ENCODE measurements at regions not wholly inside any gene's neighbourhood (a gene's known extent, or its start where the extent isn't known, plus 50 kb on each side); places are given as distances from the start of the nearest gene placed in this dataset.

GRCh38 chr3:10683106-10683505 lies 132.9 kb upstream of the SLC6A11 start:
- no TSS peak for BruUV-seq (replicated peaks)
- H3K79me2 ChIP-seq (ENCODE audit: insufficient read depth, low read length): no peaks in the 10 kb centered on the region
- DNase-seq (ENCODE audit: low read depth, low spot score) (no peak), ATAC-seq (no peak)
- ChIA-PET CTCF (no interaction called here), RAD21 (ENCODE audit: low non-redundant PET in 1 of 2, low total read pairs in 2 of 2, uncharacterized antibody in 2 of 2, unreplicated experiment in 2 of 2) (no interaction called here), POLR2A (no interaction called here)
- intact Hi-C loops (cut with micrococcal nuclease): no loop called here
- no peak overlapping the region for H3K9ac ChIP-seq (ENCODE audit: low read length)
- no peaks in the 10 kb centered on the region for H3K36me3 ChIP-seq (ENCODE audit: control insufficient read depth in 1 of 2, insufficient read depth in 2 of 2, low read length in 2 of 2)
- no peak overlapping the region for H3K27ac ChIP-seq (ENCODE audit: low read depth, low read length)
- no peaks in the 10 kb centered on the region for H3K9me3 ChIP-seq (ENCODE audit: control insufficient read depth in 1 of 2, insufficient read depth in 1 of 2, low read depth in 1 of 2, low read length in 2 of 2)
- H2AFZ ChIP-seq (ENCODE audit: low read depth, low read length, poor library complexity, severe bottlenecking): no peak overlapping the region
- no peaks in the 10 kb centered on the region for H3K27me3 ChIP-seq (ENCODE audit: insufficient read depth, low read length)
- H3K9me2 ChIP-seq (ENCODE audit: insufficient read depth): no peaks in the 10 kb centered on the region
- TF ChIP-seq CTCF (IDR thresholded peaks at IDR 0.05 in 2 of 3, conservative IDR thresholded peaks at IDR 0.05 in 1 of 3; ENCODE audit: borderline replicate concordance in 1 of 3, insufficient read depth in 1 of 3, low read depth in 2 of 3, low read length in 2 of 3) (no peak), MAX (IDR thresholded peaks at IDR 0.05) (no peak), SRF (IDR thresholded peaks at IDR 0.05; ENCODE audit: low read depth) (no peak), TCF7L2 (IDR thresholded peaks at IDR 0.05; ENCODE audit: borderline replicate concordance, extremely low read depth, insufficient read depth, insufficient read length) (no peak), FOSL1 (IDR thresholded peaks at IDR 0.05; ENCODE audit: low read depth) (no peak), SIN3A (IDR thresholded peaks at IDR 0.05; ENCODE audit: low read depth) (no peak)
- H3K4me1 ChIP-seq (ENCODE audit: control insufficient read depth in 1 of 2, insufficient read depth in 2 of 2, low read length in 2 of 2): peaks cover 5 to 8% of the 10 kb centered on the region in 2 experiments; a peak in 2 of 4 replicates
- H4K20me1 ChIP-seq (ENCODE audit: insufficient read depth): no peaks in the 10 kb centered on the region
- no peak overlapping the region for H3K4me3 ChIP-seq (replicated peaks in 1 of 2; ENCODE audit: low read depth in 1 of 2, low read length in 2 of 2)
- H3K4me2 ChIP-seq (ENCODE audit: low read length): peak overlapping the region; percentile 29; the same call in 1 of the 2 replicates

- H3K36me3 ChIP-seq (ENCODE audit: control insufficient read depth in 1 of 2, insufficient read depth in 2 of 2, low read length in 2 of 2): no peaks in the 10 kb centered on the region
- TF ChIP-seq RAD21 (IDR thresholded peaks at IDR 0.05; ENCODE audit: low read depth): peak; percentile 17; the same call in 1 of the 2 replicates
- TF ChIP-seq JUND (IDR thresholded peaks at IDR 0.05): no peak
- peak in 2 of 3 experiments; percentile 25 to 27; a peak in 3 of 6 replicates for TF ChIP-seq CTCF (IDR thresholded peaks at IDR 0.05 in 2 of 3, conservative IDR thresholded peaks at IDR 0.05 in 1 of 3; ENCODE audit: borderline replicate concordance in 1 of 3, insufficient read depth in 1 of 3, low read depth in 2 of 3, low read length in 2 of 3)
- intact Hi-C loops (cut with micrococcal nuclease): no loop called here
- no peaks in the 10 kb centered on the region for H3K79me2 ChIP-seq (ENCODE audit: insufficient read depth, low read length)
- peaks cover 20% of the 10 kb centered on the region; the same call in 1 of the 2 replicates for H3K27me3 ChIP-seq (ENCODE audit: insufficient read depth, low read length)
- no peak for DNase-seq (ENCODE audit: low read depth, low spot score)
- no peak overlapping the region for H3K9ac ChIP-seq (ENCODE audit: low read length)
- H3K4me3 ChIP-seq (replicated peaks in 1 of 2; ENCODE audit: low read depth in 1 of 2, low read length in 2 of 2): no peak overlapping the region
- ChIA-PET RAD21 (ENCODE audit: low non-redundant PET in 1 of 2, low total read pairs in 2 of 2, uncharacterized antibody in 2 of 2, unreplicated experiment in 2 of 2) (no interaction called here), CTCF (no interaction called here), POLR2A (no interaction called here)
- no peak overlapping the region for H3K27ac ChIP-seq (ENCODE audit: low read depth, low read length)
- BruUV-seq (replicated peaks): no TSS peak
- H3K9me2 ChIP-seq (ENCODE audit: insufficient read depth): no peaks in the 10 kb centered on the region
- H3K4me1 ChIP-seq (ENCODE audit: control insufficient read depth in 1 of 2, insufficient read depth in 2 of 2, low read length in 2 of 2): peaks cover 0 to 3% of the 10 kb centered on the region in 2 experiments; a peak in 2 of 4 replicates
- H2AFZ ChIP-seq (ENCODE audit: low read depth, low read length, poor library complexity, severe bottlenecking): no peak overlapping the region
- no peaks in the 10 kb centered on the region for H3K9me3 ChIP-seq (ENCODE audit: control insufficient read depth in 1 of 2, insufficient read depth in 1 of 2, low read depth in 1 of 2, low read length in 2 of 2)
- no peak overlapping the region for H3K4me2 ChIP-seq (ENCODE audit: low read length)
- no peak for ATAC-seq
- H4K20me1 ChIP-seq (ENCODE audit: insufficient read depth): no peaks in the 10 kb centered on the region
Observed at GRCh38 chr3:10688126-10688525, 127.9 kb upstream of the SLC6A11 start.

All from HCT116 (cell line).